Stimulated activated CD8-positive, alpha-beta memory T cell treated with anti-CD3 and anti-CD28 coated beads, Interleukin-4, amount 100 ng/mL, for 48 hours (primary cell): ENCODE measurements at regions not wholly inside any gene's neighbourhood (a gene's known extent, or its start where the extent isn't known, plus 50 kb on each side); places are given as distances from the start of the nearest gene placed in this dataset.
A peak's percentile ranks its signal among the peaks of the same experiment; 100 is the strongest.

Source experiments
- DNase-seq: peaks from one replicate; pipeline ENCODE4 v3.0.0-alpha.2; 2020

- peak; percentile 76 for DNase-seq
Observed at GRCh38 chr2:230643576-230644291, 68.9 kb upstream of the CAB39 start.

GRCh38 chr2:230644356-230644935 is 68.2 kb upstream of the CAB39 start:
- peak; percentile 34 for DNase-seq

GRCh38 chr2:230648356-230648755 is 64.3 kb upstream of the CAB39 start:
- no peak for DNase-seq

- DNase-seq = no peak
Observed at GRCh38 chr2:230650585-230651137, 62.0 kb upstream of the CAB39 start.

GRCh38 chr2:230654057-230654456 is 58.6 kb upstream of the CAB39 start:
- DNase-seq = no peak

- DNase-seq = no peak
Observed at GRCh38 chr2:230657462-230657861, 55.2 kb upstream of the CAB39 start.

GRCh38 chr2:230657906-230658305 is 54.7 kb upstream of the CAB39 start:
- DNase-seq = no peak

- no peak for DNase-seq
Observed at GRCh38 chr2:230658577-230658876, 54.1 kb upstream of the CAB39 start.

GRCh38 chr2:230658877-230659652 is 53.6 kb upstream of the CAB39 start:
- DNase-seq = peak; percentile 82

- peak; percentile 83 for DNase-seq
Observed at GRCh38 chr2:230660294-230661060, 52.2 kb upstream of the CAB39 start.

- DNase-seq = peak; percentile 67
Observed at GRCh38 chr2:230661072-230661957, 51.3 kb upstream of the CAB39 start.
